Neural crest cell (in vitro differentiated cells): ENCODE measurements at regions not wholly inside any gene's neighbourhood (a gene's known extent, or its start where the extent isn't known, plus 50 kb on each side); places are given as distances from the start of the nearest gene placed in this dataset.

Experiments
- DNase-seq: peaks from one replicate; pipeline ENCODE4 v3.0.0; 2021; ENCODE audit warnings: low read depth, mixed read lengths, low spot score
- H3K27ac Mint-ChIP-seq: one replicate; pipeline ENCODE4 v1.8.0; 2021; ENCODE audit warnings: mild to moderate bottlenecking, mixed read lengths; ENCODE audit not compliant: unreplicated experiment
- H3K27me3 Mint-ChIP-seq: 2 replicates; pipeline ENCODE4 v1.8.0; 2021; ENCODE audit warnings: low read depth, mild to moderate bottlenecking, mixed read lengths
- H3K36me3 Mint-ChIP-seq: 2 replicates; pipeline ENCODE4 v1.8.0; 2021; ENCODE audit warnings: low read depth, mild to moderate bottlenecking, mixed read lengths
- H3K4me1 Mint-ChIP-seq: 2 replicates; pipeline ENCODE4 v1.8.0; 2021; ENCODE audit warnings: mixed read lengths
- H3K4me3 Mint-ChIP-seq: one replicate; pipeline ENCODE4 v1.8.0; 2021; ENCODE audit warnings: mild to moderate bottlenecking, mixed read lengths
- H3K9me3 Mint-ChIP-seq: 2 replicates; pipeline ENCODE4 v1.8.0; 2021; ENCODE audit warnings: mixed read lengths
- TF ChIP-seq, protein P1 (sequence below): fragments of 200-600 bp; sonication (generic); conservative IDR thresholded peaks from 2 replicates; pipeline ENCODE4 v1.5.0; 2021; ENCODE audit warnings: antibody characterized with exemption, mild to moderate bottlenecking

DNA sequence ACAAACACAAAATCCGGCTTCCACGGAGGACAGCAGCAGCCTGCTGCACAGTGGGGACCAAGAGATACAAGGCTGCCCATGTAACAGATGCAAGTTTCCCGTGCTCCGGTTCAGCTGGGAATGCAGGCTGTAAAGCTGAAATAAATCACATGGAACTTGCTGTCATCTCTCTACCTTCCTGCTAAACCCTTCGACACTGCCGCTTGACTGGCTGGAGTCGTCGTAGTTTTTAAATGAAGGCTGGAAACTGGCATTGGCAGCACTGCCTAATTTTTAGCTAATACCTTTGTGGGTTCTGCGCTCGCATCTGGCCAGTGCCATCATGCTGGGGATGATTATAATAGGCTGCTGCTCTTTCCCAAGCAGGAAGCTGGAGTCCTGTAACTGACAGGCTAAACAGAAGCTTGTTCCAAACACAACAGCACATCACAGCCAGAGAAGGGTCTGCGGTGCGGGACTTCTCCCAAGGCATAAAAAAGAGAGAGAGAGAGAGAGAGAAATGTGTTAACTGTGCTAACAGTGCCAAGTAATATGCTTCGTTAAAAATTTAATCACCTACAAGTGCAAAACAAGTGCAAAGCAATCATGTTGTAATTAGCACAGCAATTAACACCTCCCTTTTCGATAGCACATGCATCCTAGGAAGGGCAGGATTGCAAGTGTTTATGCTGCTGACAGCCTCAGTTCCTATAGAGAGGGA lies 146.1 kb downstream of the TFAP2A start:
- no peak for DNase-seq

DNA sequence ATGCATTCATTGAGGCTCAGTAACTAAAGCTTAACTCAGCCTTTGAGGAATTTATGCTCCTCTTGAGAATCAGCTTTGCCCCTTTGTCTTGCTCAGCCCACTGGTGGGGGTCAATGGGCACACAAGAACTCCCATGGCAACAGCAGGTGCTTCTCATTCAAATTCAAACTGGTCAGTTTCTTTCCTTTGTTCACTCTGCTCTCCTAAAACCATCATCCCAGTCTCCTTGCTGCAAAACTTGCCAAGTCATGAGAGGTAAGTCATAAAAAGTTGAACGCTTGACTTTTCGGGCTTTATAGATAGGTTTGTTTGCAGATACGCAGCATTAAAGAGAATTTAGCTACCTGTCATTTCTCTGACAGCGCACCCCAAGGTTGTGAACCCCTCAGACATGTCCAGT lies 146.8 kb downstream of the TFAP2A start:
- no peaks in the 10 kb centered on the region for H3K27me3 Mint-ChIP-seq
- peaks cover 58% of the 10 kb centered on the region for H3K4me1 Mint-ChIP-seq
- TF ChIP-seq, protein P1, sequence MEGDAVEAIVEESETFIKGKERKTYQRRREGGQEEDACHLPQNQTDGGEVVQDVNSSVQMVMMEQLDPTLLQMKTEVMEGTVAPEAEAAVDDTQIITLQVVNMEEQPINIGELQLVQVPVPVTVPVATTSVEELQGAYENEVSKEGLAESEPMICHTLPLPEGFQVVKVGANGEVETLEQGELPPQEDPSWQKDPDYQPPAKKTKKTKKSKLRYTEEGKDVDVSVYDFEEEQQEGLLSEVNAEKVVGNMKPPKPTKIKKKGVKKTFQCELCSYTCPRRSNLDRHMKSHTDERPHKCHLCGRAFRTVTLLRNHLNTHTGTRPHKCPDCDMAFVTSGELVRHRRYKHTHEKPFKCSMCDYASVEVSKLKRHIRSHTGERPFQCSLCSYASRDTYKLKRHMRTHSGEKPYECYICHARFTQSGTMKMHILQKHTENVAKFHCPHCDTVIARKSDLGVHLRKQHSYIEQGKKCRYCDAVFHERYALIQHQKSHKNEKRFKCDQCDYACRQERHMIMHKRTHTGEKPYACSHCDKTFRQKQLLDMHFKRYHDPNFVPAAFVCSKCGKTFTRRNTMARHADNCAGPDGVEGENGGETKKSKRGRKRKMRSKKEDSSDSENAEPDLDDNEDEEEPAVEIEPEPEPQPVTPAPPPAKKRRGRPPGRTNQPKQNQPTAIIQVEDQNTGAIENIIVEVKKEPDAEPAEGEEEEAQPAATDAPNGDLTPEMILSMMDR: no peak
- no peaks in the 10 kb centered on the region for H3K9me3 Mint-ChIP-seq
- H3K27ac Mint-ChIP-seq: peak overlapping the region; percentile 1
- no peak for DNase-seq
- no peaks in the 10 kb centered on the region for H3K36me3 Mint-ChIP-seq
- peak overlapping the region; percentile 68 for H3K4me3 Mint-ChIP-seq

More for the DNA sequence above, 146.1 kb downstream of the TFAP2A start:
- H3K27ac Mint-ChIP-seq: peak overlapping the region; percentile 1
- H3K36me3 Mint-ChIP-seq: no peaks in the 10 kb centered on the region
- peaks cover 64% of the 10 kb centered on the region for H3K4me1 Mint-ChIP-seq
- TF ChIP-seq, protein P1: no peak
- H3K27me3 Mint-ChIP-seq: no peaks in the 10 kb centered on the region
- no peaks in the 10 kb centered on the region for H3K9me3 Mint-ChIP-seq
- peak overlapping the region; percentile 68 for H3K4me3 Mint-ChIP-seq

- no peak overlapping the region for H3K4me3 Mint-ChIP-seq
- H3K9me3 Mint-ChIP-seq: no peaks in the 10 kb centered on the region
- H3K4me1 Mint-ChIP-seq: peaks cover 41% of the 10 kb centered on the region
- H3K27me3 Mint-ChIP-seq: no peaks in the 10 kb centered on the region
- H3K27ac Mint-ChIP-seq: peak overlapping the region; percentile 23
- H3K36me3 Mint-ChIP-seq: no peaks in the 10 kb centered on the region
- TF ChIP-seq, protein P1: no peak
- no peak for DNase-seq
Measured at GRCh38 chr6:10266462-10266861, 148.4 kb downstream of the TFAP2A start.

- Mint-ChIP-seq H3K27ac (no peak overlapping the region), H3K4me1 (peaks cover 37% of the 10 kb centered on the region), H3K36me3 (no peaks in the 10 kb centered on the region), H3K27me3 (no peaks in the 10 kb centered on the region), H3K9me3 (no peaks in the 10 kb centered on the region), H3K4me3 (no peak overlapping the region)
- TF ChIP-seq, protein P1: no peak
- no peak for DNase-seq
Measured at GRCh38 chr6:10266061-10266460, 148.8 kb downstream of the TFAP2A start.

GRCh38 chr6:10262505-10262904 lies 152.4 kb downstream of the TFAP2A start:
- H3K9me3 Mint-ChIP-seq: no peaks in the 10 kb centered on the region
- H3K4me1 Mint-ChIP-seq: peaks cover 12% of the 10 kb centered on the region
- no peak overlapping the region for H3K4me3 Mint-ChIP-seq
- TF ChIP-seq, protein P1: no peak
- no peaks in the 10 kb centered on the region for H3K36me3 Mint-ChIP-seq
- no peak for DNase-seq
- no peak overlapping the region for H3K27ac Mint-ChIP-seq
- H3K27me3 Mint-ChIP-seq: no peaks in the 10 kb centered on the region
